Lung microvascular endothelial cell (primary cell): ENCODE measurements at regions not wholly inside any gene's neighbourhood (a gene's known extent, or its start where the extent isn't known, plus 50 kb on each side); places are given as distances from the start of the nearest gene placed in this dataset.
A peak's percentile ranks its signal among the peaks of the same experiment; 100 is the strongest.
"Not testable (repeated sequence)": the region's sequence is repeated elsewhere in the genome, so short reads cannot be mapped to it uniquely, and the experiment has no call there.

Experiments
- DNase-seq, 2 donors: peaks; one replicate each; pipeline versions ENCODE4 v3.0.0 to v3.0.0-alpha.2; 2010; ENCODE audit warnings: low read depth in 2 of 2

- no peak for DNase-seq
Observed at GRCh38 chr7:149635561-149636329, 137.6 kb downstream of the ZNF467 start.

GRCh38 chr7:149633976-149634945, 136.7 kb upstream of the ZNF746 start:
- no peak for DNase-seq

GRCh38 chr7:149628361-149629149, 130.9 kb upstream of the ZNF746 start:
- DNase-seq = not testable (repeated sequence)

GRCh38 chr7:149627911-149628310, 130.3 kb upstream of the ZNF746 start:
- DNase-seq = no peak

GRCh38 chr7:149626972-149627371, 129.4 kb upstream of the ZNF746 start:
- DNase-seq = no peak

GRCh38 chr7:149625947-149626392, 128.4 kb upstream of the ZNF746 start:
- no peak for DNase-seq

GRCh38 chr7:149625340-149625946, 127.8 kb upstream of the ZNF746 start:
- DNase-seq = peak; percentile 55 to 77

- peak; percentile 89 to 95 for DNase-seq
Observed at GRCh38 chr7:149624419-149625339, 127.1 kb upstream of the ZNF746 start.

- DNase-seq = peak; percentile 41 to 58
Observed at GRCh38 chr7:149624006-149624405, 126.4 kb upstream of the ZNF746 start.

- DNase-seq = peak; percentile 38 to 77
Observed at GRCh38 chr7:149623262-149623997, 125.8 kb upstream of the ZNF746 start.

GRCh38 chr7:149622444-149623210, 125.0 kb upstream of the ZNF746 start:
- DNase-seq = no peak

- no peak for DNase-seq
Observed at GRCh38 chr7:149621776-149622175, 124.2 kb upstream of the ZNF746 start.

- DNase-seq = no peak
Observed at GRCh38 chr7:149620961-149621360, 123.4 kb upstream of the ZNF746 start.

GRCh38 chr7:149616898-149617297, 119.3 kb upstream of the ZNF746 start:
- no peak for DNase-seq

GRCh38 chr7:149615690-149616270, 118.2 kb upstream of the ZNF746 start:
- DNase-seq = peak in 1 of 2 donors; percentile 17

GRCh38 chr7:149610441-149611011, 112.9 kb upstream of the ZNF746 start:
- no peak for DNase-seq

- no peak for DNase-seq
Observed at GRCh38 chr7:149608168-149608567, 110.6 kb upstream of the ZNF746 start.

- DNase-seq = no peak
Observed at GRCh38 chr7:149607683-149608082, 110.1 kb upstream of the ZNF746 start.
